ENCODE measurements at regions not wholly inside any gene's neighbourhood (a gene's known extent, or its start where the extent isn't known, plus 50 kb on each side); places are given as distances from the start of the nearest gene placed in this dataset.

DNA sequence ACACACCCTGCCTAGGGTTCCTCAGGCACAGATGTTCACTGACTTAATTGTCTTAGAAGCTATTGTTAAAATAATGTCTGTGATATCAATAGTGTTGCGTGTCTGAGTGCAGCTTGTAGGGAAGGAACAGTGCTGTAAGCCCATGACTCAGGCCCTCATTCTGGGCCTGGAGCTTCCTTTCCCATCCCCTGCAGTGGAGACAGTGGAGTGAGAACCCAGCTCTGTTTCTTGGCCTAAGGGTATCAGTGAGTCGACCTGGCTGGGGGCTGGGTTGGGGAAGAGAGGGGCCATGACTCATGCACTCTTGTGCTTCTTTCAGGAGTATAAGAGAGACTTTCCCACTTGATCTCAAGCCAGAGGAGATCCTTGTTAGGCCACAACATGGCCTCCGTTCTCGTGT, 106.8 kb downstream of the HRH4 start:
- H3K4me1 ChIP-seq (ENCODE audit: control insufficient read depth, insufficient read depth, low read length): no peaks in the 10 kb centered on the region
- no peaks in the 10 kb centered on the region for H3K36me3 ChIP-seq (ENCODE audit: insufficient read depth, low read length)
- H3K4me3 ChIP-seq (ENCODE audit: low read length): no peak overlapping the region
- no peak overlapping the region for H3K9ac ChIP-seq (ENCODE audit: low read depth, low read length)
- H3K9me3 ChIP-seq (replicated peaks; ENCODE audit: low read length): no peaks in the 10 kb centered on the region
- peaks cover 4% of the 10 kb centered on the region for H3K27me3 ChIP-seq (ENCODE audit: control insufficient read depth, insufficient read depth, low read length)
- H3K4me2 ChIP-seq (ENCODE audit: low read length): no peak overlapping the region

DNA sequence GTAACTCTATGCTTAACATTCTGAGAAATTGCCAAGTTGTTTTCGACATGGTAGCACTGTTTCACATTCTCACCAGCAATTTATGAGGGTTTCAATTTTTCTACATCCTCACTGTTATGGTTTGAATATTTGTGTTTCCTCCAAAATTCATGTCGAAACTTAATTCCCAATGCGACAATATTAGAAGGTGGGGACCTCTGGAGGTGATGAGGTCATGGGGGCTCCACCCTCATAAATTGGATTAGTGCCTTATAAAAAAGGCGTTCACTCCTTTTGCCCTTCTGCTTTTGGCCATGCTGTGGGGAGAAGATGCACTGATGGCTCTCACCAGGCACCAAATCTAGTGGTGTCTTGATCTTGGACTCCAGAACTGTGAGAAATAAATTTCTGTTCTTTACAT, 110.3 kb downstream of the HRH4 start:
- no peaks in the 10 kb centered on the region for H3K9me3 ChIP-seq (replicated peaks; ENCODE audit: low read length)
- H3K9ac ChIP-seq (ENCODE audit: low read depth, low read length): no peak overlapping the region
- no peaks in the 10 kb centered on the region for H3K36me3 ChIP-seq (ENCODE audit: insufficient read depth, low read length)
- H3K27me3 ChIP-seq (ENCODE audit: control insufficient read depth, insufficient read depth, low read length): no peaks in the 10 kb centered on the region
- H3K4me2 ChIP-seq (ENCODE audit: low read length): no peak overlapping the region
- H3K4me3 ChIP-seq (ENCODE audit: low read length): no peak overlapping the region
- H3K4me1 ChIP-seq (ENCODE audit: control insufficient read depth, insufficient read depth, low read length): no peaks in the 10 kb centered on the region

DNA sequence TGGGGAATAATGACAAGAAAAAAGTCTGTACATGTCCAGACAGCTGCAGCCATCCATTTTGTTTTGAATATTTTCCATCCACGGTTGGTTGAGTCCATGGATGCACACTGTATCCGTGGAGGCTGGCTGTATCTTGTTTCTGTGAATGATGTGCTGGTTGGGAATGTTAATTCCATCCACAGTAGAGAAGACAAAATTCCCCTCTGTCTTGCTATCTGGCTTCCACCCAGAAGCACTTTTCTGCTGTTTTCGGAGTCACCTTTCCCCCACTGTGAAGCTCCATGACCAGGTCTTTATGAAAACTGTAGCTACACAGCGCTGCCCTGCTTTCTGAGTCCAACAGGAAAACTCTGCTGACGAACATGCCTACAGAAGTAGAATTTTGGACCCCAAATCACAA, 122.3 kb downstream of the HRH4 start:
- H3K4me2 ChIP-seq (ENCODE audit: low read length): no peak overlapping the region
- H3K27me3 ChIP-seq (ENCODE audit: control insufficient read depth, insufficient read depth, low read length): peaks cover 37% of the 10 kb centered on the region
- H3K36me3 ChIP-seq (ENCODE audit: insufficient read depth, low read length): no peaks in the 10 kb centered on the region

DNA sequence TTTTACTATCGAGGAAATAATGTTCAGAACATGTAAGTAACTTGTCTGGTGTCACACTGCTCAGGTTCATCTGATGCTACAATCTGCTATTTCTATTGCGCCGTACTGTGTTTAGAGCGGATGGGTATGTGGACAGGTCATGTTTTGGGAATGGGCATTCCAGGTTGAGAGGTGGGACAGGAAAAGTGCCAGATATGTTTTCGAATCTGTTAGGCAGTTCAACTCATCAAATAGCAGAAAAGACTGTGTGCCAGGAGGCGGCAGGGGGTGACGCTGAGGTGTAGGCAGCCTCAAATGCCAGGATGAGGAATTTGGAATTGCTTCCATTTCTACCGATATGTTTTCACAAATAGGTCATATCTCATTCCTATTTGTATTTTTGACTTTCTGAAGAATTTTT, 123.8 kb downstream of the HRH4 start:
- H3K4me1 ChIP-seq (ENCODE audit: control insufficient read depth, insufficient read depth, low read length): no peaks in the 10 kb centered on the region
- H3K4me2 ChIP-seq (ENCODE audit: low read length): no peak overlapping the region
- peaks cover 37% of the 10 kb centered on the region for H3K27me3 ChIP-seq (ENCODE audit: control insufficient read depth, insufficient read depth, low read length)
- no peak overlapping the region for H3K4me3 ChIP-seq (ENCODE audit: low read length)
- no peak overlapping the region for H3K9ac ChIP-seq (ENCODE audit: low read depth, low read length)
- H3K9me3 ChIP-seq (replicated peaks; ENCODE audit: low read length): no peaks in the 10 kb centered on the region
- H3K36me3 ChIP-seq (ENCODE audit: insufficient read depth, low read length): no peaks in the 10 kb centered on the region

More for the DNA sequence above, 122.3 kb downstream of the HRH4 start:
- Histone ChIP-seq H3K4me1 (ENCODE audit: control insufficient read depth, insufficient read depth, low read length) (no peaks in the 10 kb centered on the region), H3K9ac (ENCODE audit: low read depth, low read length) (no peak overlapping the region), H3K4me3 (ENCODE audit: low read length) (no peak overlapping the region), H3K9me3 (replicated peaks; ENCODE audit: low read length) (no peaks in the 10 kb centered on the region)

DNA sequence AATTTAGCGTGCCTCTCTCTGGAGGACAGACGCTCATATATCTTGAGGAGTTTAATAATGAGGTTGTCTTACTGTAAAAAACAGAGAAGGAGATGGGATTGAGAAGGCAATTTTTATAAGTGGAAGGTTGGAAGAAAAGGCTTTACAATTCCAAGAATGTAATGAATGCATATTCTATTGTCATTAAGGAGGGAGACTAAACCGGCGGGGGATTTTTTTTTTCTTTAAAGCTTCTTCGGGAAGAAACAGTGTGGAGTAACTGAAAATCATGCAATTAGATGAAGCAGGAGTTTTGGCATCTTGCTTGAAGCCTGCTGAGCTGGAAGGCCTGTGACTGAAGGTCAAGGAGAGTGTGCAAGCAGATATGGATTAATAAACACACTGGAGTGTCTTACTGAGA, 124.4 kb downstream of the HRH4 start:
- Histone ChIP-seq H3K27me3 (ENCODE audit: control insufficient read depth, insufficient read depth, low read length) (peaks cover 33% of the 10 kb centered on the region), H3K9ac (ENCODE audit: low read depth, low read length) (no peak overlapping the region), H3K9me3 (replicated peaks; ENCODE audit: low read length) (no peaks in the 10 kb centered on the region), H3K4me1 (ENCODE audit: control insufficient read depth, insufficient read depth, low read length) (no peaks in the 10 kb centered on the region), H3K4me2 (ENCODE audit: low read length) (no peak overlapping the region), H3K36me3 (ENCODE audit: insufficient read depth, low read length) (no peaks in the 10 kb centered on the region), H3K4me3 (ENCODE audit: low read length) (no peak overlapping the region)

DNA sequence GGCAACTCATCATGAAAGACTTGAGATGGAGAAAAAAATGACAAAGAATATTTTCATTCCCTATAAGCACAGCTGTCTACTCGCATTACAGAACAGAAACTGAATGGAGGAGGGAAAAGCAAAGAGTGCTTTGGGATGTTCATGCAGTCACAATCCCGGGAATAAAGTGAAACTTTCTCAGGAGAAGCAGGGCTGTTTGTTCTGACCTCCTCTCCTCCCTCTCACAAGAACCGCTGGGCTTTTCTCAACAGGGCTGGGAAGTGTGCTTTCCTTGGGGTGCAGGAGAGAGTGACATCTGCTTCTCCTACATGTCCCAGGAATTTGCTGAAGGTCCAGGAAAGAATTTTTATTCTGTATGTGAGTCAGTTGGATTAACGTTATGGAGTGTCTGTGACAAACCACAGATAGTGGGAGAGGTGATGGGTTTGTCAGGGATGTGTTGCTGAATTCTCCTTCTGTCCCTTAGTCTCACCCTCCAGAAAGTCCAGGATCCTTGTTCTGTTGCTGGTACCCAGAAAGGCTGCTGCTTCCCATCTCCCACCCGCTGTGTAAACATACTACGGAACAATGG, 125.6 kb downstream of the HRH4 start:
- Histone ChIP-seq H3K4me3 (ENCODE audit: low read length) (no peak overlapping the region), H3K9ac (ENCODE audit: low read depth, low read length) (no peak overlapping the region), H3K27me3 (ENCODE audit: control insufficient read depth, insufficient read depth, low read length) (peaks cover 26% of the 10 kb centered on the region), H3K4me2 (ENCODE audit: low read length) (no peak overlapping the region), H3K9me3 (replicated peaks; ENCODE audit: low read length) (no peaks in the 10 kb centered on the region), H3K4me1 (ENCODE audit: control insufficient read depth, insufficient read depth, low read length) (no peaks in the 10 kb centered on the region), H3K36me3 (ENCODE audit: insufficient read depth, low read length) (no peaks in the 10 kb centered on the region)

DNA sequence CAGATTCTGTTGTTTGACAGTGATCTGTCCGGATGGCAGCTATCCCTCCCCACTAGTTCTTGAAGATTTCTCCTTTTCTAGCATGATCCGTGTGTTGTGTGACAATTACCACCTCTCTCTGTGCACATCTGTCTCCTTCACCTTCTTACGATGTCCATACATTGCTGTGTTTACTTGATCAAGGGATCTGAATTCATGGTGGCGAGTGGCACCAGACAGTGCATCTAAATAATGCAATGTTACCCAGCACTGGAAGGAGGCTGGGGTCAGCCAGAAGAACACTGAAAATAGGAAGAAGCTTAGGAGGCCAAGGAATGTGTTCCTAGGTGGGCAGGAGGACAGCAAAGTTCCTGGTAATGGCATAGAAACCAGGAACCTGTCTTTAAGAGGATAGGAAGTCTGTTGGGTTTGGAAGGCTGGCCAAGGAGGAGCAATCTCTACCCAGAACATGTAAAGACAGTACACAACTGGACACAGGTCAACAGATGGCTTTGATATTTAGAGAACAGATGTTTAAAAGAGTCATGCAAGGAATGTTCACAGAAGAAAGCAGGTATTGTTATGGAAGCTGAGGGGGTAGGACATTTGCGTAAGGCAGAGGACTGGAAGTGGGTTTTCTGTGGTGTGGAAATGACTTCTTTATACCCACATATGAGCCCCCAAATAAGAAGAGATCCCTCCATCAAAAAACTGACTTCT, 126.4 kb downstream of the HRH4 start:
- Histone ChIP-seq H3K9me3 (replicated peaks; ENCODE audit: low read length) (no peaks in the 10 kb centered on the region), H3K9ac (ENCODE audit: low read depth, low read length) (no peak overlapping the region), H3K4me2 (ENCODE audit: low read length) (no peak overlapping the region), H3K27me3 (ENCODE audit: control insufficient read depth, insufficient read depth, low read length) (peaks cover 26% of the 10 kb centered on the region), H3K4me3 (ENCODE audit: low read length) (no peak overlapping the region), H3K4me1 (ENCODE audit: control insufficient read depth, insufficient read depth, low read length) (no peaks in the 10 kb centered on the region), H3K36me3 (ENCODE audit: insufficient read depth, low read length) (no peaks in the 10 kb centered on the region)

DNA sequence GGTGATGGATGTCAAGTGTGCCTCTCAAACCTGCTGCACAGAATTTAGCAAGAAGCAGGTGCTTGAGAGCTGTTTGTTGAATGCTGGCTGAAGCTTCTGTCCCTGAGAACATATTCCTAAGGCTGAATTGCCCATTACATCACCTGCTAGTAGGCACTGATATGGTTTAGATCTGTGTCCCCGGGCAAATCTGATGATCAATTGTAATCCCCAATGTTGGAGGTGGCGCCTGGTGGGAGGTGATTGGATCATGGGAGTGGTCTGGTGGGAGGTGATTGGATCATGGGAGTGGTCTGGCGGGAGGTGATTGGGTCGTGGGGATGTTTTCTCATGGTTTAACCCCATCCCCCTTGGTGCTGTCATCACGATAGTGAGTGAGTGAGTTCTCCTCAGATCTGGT, 128.0 kb downstream of the HRH4 start:
- H3K4me1 ChIP-seq (ENCODE audit: control insufficient read depth, insufficient read depth, low read length): no peaks in the 10 kb centered on the region
- no peak overlapping the region for H3K4me3 ChIP-seq (ENCODE audit: low read length)
- no peak overlapping the region for H3K4me2 ChIP-seq (ENCODE audit: low read length)
- H3K36me3 ChIP-seq (ENCODE audit: insufficient read depth, low read length): no peaks in the 10 kb centered on the region
- H3K9me3 ChIP-seq (replicated peaks; ENCODE audit: low read length): no peaks in the 10 kb centered on the region
- H3K27me3 ChIP-seq (ENCODE audit: control insufficient read depth, insufficient read depth, low read length): peaks cover 18% of the 10 kb centered on the region
- no peak overlapping the region for H3K9ac ChIP-seq (ENCODE audit: low read depth, low read length)

DNA sequence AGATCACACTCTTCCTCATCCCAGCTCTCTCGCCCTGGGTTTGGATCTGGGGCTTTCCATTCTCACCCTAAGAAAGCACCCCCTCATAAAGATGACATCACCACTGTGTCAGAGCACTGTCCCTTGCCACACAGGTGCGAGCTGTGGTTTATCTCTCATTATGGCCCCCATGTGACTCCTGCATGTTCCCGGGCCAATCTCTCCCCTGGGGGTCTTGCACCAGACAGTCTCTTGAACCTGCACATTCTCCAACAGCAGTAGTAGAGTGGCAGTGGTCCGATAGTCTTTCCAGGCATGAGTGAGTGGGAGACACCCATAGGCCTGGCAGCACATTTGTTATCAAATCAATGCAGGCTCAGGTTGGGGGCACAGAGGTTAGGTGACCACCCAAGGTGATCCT, 130.5 kb downstream of the HRH4 start:
- H3K27me3 ChIP-seq (ENCODE audit: control insufficient read depth, insufficient read depth, low read length): peaks cover 32% of the 10 kb centered on the region
- H3K36me3 ChIP-seq (ENCODE audit: insufficient read depth, low read length): no peaks in the 10 kb centered on the region
- H3K9ac ChIP-seq (ENCODE audit: low read depth, low read length): no peak overlapping the region
- H3K4me3 ChIP-seq (ENCODE audit: low read length): no peak overlapping the region
- H3K4me1 ChIP-seq (ENCODE audit: control insufficient read depth, insufficient read depth, low read length): no peaks in the 10 kb centered on the region
- no peak overlapping the region for H3K4me2 ChIP-seq (ENCODE audit: low read length)
- H3K9me3 ChIP-seq (replicated peaks; ENCODE audit: low read length): no peaks in the 10 kb centered on the region

DNA sequence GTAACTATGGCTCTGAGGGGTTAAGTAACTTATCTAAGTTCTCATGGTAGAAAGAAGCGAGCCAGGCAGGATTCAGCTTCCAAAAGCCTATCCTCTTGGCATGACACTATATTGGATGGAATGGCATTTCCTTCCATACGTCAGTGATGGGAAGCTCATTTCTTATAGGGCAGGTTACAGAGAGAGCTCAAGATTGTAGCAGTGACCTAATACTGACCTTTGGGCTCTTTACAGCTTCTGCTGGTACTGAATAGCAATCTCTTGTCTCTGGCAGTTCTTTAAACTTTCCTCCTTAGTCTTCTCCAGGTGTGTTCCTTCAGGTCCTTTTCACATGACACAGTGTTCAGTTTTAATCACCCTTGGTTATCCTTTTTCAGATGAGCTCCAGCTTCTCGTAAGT, 133.0 kb downstream of the HRH4 start:
- H3K9ac ChIP-seq (ENCODE audit: low read depth, low read length): no peak overlapping the region
- no peak overlapping the region for H3K4me3 ChIP-seq (ENCODE audit: low read length)
- no peaks in the 10 kb centered on the region for H3K36me3 ChIP-seq (ENCODE audit: insufficient read depth, low read length)
- no peaks in the 10 kb centered on the region for H3K9me3 ChIP-seq (replicated peaks; ENCODE audit: low read length)
- H3K4me2 ChIP-seq (ENCODE audit: low read length): no peak overlapping the region
- peaks cover 38% of the 10 kb centered on the region for H3K27me3 ChIP-seq (ENCODE audit: control insufficient read depth, insufficient read depth, low read length)
- no peaks in the 10 kb centered on the region for H3K4me1 ChIP-seq (ENCODE audit: control insufficient read depth, insufficient read depth, low read length)

DNA sequence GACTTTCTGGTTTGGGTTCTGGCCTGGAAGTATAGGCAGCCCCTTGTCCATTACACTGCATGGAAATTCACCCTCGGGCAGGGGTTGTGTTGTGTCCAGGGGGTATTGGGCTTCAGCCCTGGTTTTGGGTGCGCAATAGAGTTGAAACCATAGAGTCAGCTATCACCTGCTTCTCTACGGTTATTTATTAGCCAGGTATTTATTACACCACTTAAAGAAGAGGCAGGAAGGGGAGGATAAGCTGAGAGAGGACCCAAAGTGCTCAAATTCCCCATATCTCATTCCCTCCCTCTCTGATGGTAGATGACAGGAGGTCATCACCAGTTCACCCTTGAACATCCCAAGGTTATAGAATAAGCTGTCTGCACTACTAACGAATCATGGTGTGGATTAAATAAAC, 133.4 kb downstream of the HRH4 start:
- Histone ChIP-seq H3K4me2 (ENCODE audit: low read length) (no peak overlapping the region), H3K27me3 (ENCODE audit: control insufficient read depth, insufficient read depth, low read length) (peaks cover 43% of the 10 kb centered on the region), H3K36me3 (ENCODE audit: insufficient read depth, low read length) (no peaks in the 10 kb centered on the region), H3K4me1 (ENCODE audit: control insufficient read depth, insufficient read depth, low read length) (no peaks in the 10 kb centered on the region), H3K9me3 (replicated peaks; ENCODE audit: low read length) (no peaks in the 10 kb centered on the region), H3K4me3 (ENCODE audit: low read length) (no peak overlapping the region), H3K9ac (ENCODE audit: low read depth, low read length) (no peak overlapping the region)

DNA sequence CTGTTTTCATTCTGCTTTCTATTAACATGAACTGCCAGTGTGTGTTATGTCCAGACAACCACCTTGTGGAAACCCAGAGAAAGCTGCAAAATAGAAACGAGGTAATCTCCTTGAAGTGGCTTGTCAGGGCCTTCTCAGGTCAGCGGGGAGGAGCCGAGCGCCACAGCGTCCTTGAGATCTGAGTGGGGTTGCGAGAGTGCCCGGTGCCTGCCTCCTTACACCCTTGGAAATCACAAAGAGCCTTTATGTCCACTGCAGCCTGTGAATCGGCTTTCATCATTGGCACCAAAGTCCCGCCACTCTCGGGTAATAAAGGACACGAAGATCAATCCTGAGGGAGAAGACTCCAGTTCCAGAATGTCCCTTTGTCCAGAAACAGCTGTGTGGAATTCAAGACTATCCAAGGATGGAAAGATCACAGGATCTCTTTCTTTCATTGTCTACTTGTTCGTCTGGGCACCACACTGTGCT, 135.2 kb downstream of the HRH4 start:
- Histone ChIP-seq H3K4me2 (ENCODE audit: low read length) (no peak overlapping the region), H3K9ac (ENCODE audit: low read depth, low read length) (no peak overlapping the region), H3K27me3 (ENCODE audit: control insufficient read depth, insufficient read depth, low read length) (peaks cover 51% of the 10 kb centered on the region), H3K4me3 (ENCODE audit: low read length) (no peak overlapping the region), H3K4me1 (ENCODE audit: control insufficient read depth, insufficient read depth, low read length) (no peaks in the 10 kb centered on the region), H3K9me3 (replicated peaks; ENCODE audit: low read length) (no peaks in the 10 kb centered on the region), H3K36me3 (ENCODE audit: insufficient read depth, low read length) (no peaks in the 10 kb centered on the region)

Data from skeletal muscle satellite cell (primary cell).